PC-9 (cell line): ENCODE measurements at regions not wholly inside any gene's neighbourhood (a gene's known extent, or its start where the extent isn't known, plus 50 kb on each side); places are given as distances from the start of the nearest gene placed in this dataset.

Source experiments
- BruUV-seq: library from RNA; stranded (reverse); fragments of 400-500 nt; replicated peaks from 2 replicates; lab custom pipeline; 2021; lab: Mats Ljungman, UMichigan
- CTCF ChIA-PET: fragments of 300-600 bp; sonication (Branson Sonifier 250); formaldehyde crosslinking; loops from one replicate; lab custom pipeline; 2022; ENCODE audit warnings: antibody characterized with exemption; lab: Charles Lee
- POLR2A ChIA-PET: fragments of 300-600 bp; sonication (Branson Sonifier 250); formaldehyde crosslinking; loops from one replicate; lab custom pipeline; 2022; ENCODE audit warnings: antibody characterized with exemption; ENCODE audit not compliant: unreplicated experiment; lab: Charles Lee
- DNase-seq, 2 experiments: peaks; one replicate each; pipeline versions ENCODE4 v3.0.0 to v3.0.0-alpha.2; 2015 to 2022; ENCODE audit warnings: mixed read lengths in 1 of 2
- H2AFZ ChIP-seq: fragments of 200-600 bp; sonication (generic); 2 replicates; pipeline ENCODE4 v1.8.1; 2017; ENCODE audit warnings: antibody characterized with exemption
- H3F3A ChIP-seq: fragments of 200-600 bp; sonication (generic); 2 replicates; pipeline ENCODE4 v1.8.1; 2017; ENCODE audit warnings: antibody characterized with exemption, mild to moderate bottlenecking, low read depth; ENCODE audit not compliant: insufficient read depth
- H3K27ac ChIP-seq: fragments of 200-600 bp; sonication (generic); 2 replicates; pipeline ENCODE4 v1.6.1; 2016; ENCODE audit warnings: mixed run types
- H3K27me3 ChIP-seq: fragments of 200-600 bp; sonication (generic); 2 replicates; pipeline ENCODE4 v1.6.1; 2016; ENCODE audit warnings: low read depth, mixed run types; ENCODE audit not compliant: insufficient read depth
- H3K36me3 ChIP-seq: fragments of 200-600 bp; sonication (generic); 2 replicates; pipeline ENCODE4 v1.6.1; 2016; ENCODE audit warnings: low read depth, mixed run types
- H3K4me1 ChIP-seq: fragments of 200-600 bp; sonication (generic); replicated peaks from 2 replicates; pipeline ENCODE4 v1.6.1; 2016; ENCODE audit warnings: mixed run types; ENCODE audit not compliant: insufficient read depth
- H3K4me2 ChIP-seq: fragments of 200-600 bp; sonication (generic); 2 replicates; pipeline ENCODE4 v1.6.1; 2017; ENCODE audit warnings: mixed run types
- H3K4me3 ChIP-seq: fragments of 200-600 bp; sonication (generic); 2 replicates; pipeline ENCODE4 v1.6.1; 2016; ENCODE audit warnings: mixed run types
- H3K79me2 ChIP-seq: fragments of 200-600 bp; sonication (generic); 2 replicates; pipeline ENCODE4 v1.6.1; 2017; ENCODE audit warnings: low read depth, mixed run types
- H3K9me2 ChIP-seq: fragments of 200-600 bp; sonication (generic); 2 replicates; pipeline ENCODE4 v1.8.1; 2017; ENCODE audit warnings: mild to moderate bottlenecking; ENCODE audit not compliant: insufficient read depth
- H3K9me3 ChIP-seq: fragments of 200-600 bp; sonication (generic); 2 replicates; pipeline ENCODE4 v1.8.1; 2016; ENCODE audit warnings: low read depth; ENCODE audit not compliant: insufficient read depth
- H4K20me1 ChIP-seq: fragments of 200-600 bp; sonication (generic); 2 replicates; pipeline ENCODE4 v1.8.1; 2017; ENCODE audit not compliant: insufficient read depth
- EZH2 ChIP-seq: fragments of 200-600 bp; sonication (generic); IDR thresholded peaks from 2 replicates; pipeline ENCODE4 v1.8.0; 2017; ENCODE audit warnings: antibody characterized with exemption, low read depth
- intact Hi-C: fragments of 100-400 bp; cut with micrococcal nuclease; formaldehyde crosslinking; loops from one replicate; pipeline ENCODE4 v1.10.0; 2022; ENCODE audit not compliant: unreplicated experiment
- TF ChIP-seq, protein P1 (sequence below): fragments of 200-600 bp; sonication (generic); conservative IDR thresholded peaks from 2 replicates; pipeline ENCODE4 v1.6.1; 2017; ENCODE audit warnings: mixed run types, antibody characterized with exemption, mild to moderate bottlenecking, moderate library complexity

DNA sequence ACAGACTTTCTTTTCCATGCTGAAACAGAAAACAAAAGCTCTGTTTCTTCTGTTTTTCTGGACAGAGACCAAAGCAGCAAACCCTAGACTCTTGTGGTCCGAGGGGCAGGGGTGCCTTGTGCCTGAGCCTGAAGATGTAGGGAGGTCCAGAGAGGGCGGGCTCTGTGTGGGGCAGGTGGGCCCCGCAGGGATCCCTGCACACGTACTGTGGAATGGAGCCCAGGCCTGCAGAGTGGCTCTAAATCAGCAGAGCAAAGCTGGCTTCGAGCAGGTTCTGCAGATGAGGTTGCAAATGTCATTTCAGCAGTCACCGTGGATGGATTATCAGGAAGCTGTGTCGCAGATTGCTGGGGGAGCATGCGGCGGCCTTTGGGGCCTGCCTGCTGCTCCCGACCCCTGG lies 438.6 kb downstream of the RNF144A start:
- intact Hi-C loops, result no loop called here
- no TSS peak for BruUV-seq
- CTCF ChIA-PET, result no interaction called here
- DNase-seq, result no peak
- TF ChIP-seq, protein P1, sequence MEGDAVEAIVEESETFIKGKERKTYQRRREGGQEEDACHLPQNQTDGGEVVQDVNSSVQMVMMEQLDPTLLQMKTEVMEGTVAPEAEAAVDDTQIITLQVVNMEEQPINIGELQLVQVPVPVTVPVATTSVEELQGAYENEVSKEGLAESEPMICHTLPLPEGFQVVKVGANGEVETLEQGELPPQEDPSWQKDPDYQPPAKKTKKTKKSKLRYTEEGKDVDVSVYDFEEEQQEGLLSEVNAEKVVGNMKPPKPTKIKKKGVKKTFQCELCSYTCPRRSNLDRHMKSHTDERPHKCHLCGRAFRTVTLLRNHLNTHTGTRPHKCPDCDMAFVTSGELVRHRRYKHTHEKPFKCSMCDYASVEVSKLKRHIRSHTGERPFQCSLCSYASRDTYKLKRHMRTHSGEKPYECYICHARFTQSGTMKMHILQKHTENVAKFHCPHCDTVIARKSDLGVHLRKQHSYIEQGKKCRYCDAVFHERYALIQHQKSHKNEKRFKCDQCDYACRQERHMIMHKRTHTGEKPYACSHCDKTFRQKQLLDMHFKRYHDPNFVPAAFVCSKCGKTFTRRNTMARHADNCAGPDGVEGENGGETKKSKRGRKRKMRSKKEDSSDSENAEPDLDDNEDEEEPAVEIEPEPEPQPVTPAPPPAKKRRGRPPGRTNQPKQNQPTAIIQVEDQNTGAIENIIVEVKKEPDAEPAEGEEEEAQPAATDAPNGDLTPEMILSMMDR, result no peak
- TF ChIP-seq EZH2, result no peak
- Histone ChIP-seq H4K20me1 (no peaks in the 10 kb centered on the region), H3K27me3 (peaks cover 53% of the 10 kb centered on the region), H3K27ac (no peak overlapping the region), H3F3A (no peaks in the 10 kb centered on the region), H3K9me3 (no peaks in the 10 kb centered on the region), H2AFZ (no peak overlapping the region), H3K9me2 (no peaks in the 10 kb centered on the region), H3K4me2 (no peak overlapping the region), H3K79me2 (no peaks in the 10 kb centered on the region), H3K4me3 (no peak overlapping the region), H3K36me3 (no peaks in the 10 kb centered on the region), H3K4me1 (no peaks in the 10 kb centered on the region)
- POLR2A ChIA-PET, result no interaction called here

DNA sequence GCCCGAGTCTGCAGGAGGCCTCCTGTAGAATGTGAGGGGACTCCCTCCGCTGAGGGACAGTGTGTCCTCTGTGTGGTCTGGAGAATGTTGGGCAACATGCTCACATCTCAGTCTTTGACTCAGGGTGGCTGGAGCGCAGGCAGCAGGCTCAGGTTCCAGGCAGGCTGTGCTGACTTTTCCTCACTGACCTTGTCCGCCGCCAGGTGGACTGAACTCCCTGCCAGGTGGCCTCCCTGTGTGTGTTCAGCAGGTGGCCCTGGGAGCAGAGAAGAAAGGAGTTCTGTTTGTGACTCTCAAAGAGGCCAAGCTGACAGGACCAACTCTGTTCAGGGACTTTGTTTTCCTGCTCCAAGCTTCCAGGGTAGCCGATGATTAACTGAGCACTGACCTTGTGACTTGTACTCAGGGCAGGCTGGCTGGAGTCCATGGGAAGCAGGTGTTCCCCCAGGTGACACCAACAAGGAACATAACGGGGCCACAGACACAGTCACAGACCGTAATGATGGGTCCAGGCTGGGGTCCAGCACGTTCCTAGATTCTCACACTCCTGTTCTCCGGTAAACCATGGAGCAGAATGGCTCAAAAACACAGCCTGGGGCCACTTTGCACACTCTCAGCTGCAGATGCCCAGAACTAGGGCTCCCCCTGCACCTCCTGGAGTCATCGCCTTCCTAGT lies 439.8 kb downstream of the RNF144A start:
- H3F3A ChIP-seq, result no peaks in the 10 kb centered on the region
- H4K20me1 ChIP-seq, result no peaks in the 10 kb centered on the region
- BruUV-seq, result no TSS peak
- peak in 1 of 2 experiments; percentile 18 for DNase-seq
- H3K4me1 ChIP-seq, result no peaks in the 10 kb centered on the region
- H2AFZ ChIP-seq, result no peak overlapping the region
- no peak overlapping the region for H3K4me2 ChIP-seq
- intact Hi-C loops, result no loop called here
- no peaks in the 10 kb centered on the region for H3K36me3 ChIP-seq
- H3K4me3 ChIP-seq, result no peak overlapping the region
- CTCF ChIA-PET, result no interaction called here
- no peaks in the 10 kb centered on the region for H3K9me3 ChIP-seq
- TF ChIP-seq, protein P1, result no peak
- TF ChIP-seq EZH2, result no peak
- POLR2A ChIA-PET, result no interaction called here
- H3K27me3 ChIP-seq, result peaks cover 48% of the 10 kb centered on the region
- no peak overlapping the region for H3K27ac ChIP-seq
- no peaks in the 10 kb centered on the region for H3K9me2 ChIP-seq
- H3K79me2 ChIP-seq, result no peaks in the 10 kb centered on the region

DNA sequence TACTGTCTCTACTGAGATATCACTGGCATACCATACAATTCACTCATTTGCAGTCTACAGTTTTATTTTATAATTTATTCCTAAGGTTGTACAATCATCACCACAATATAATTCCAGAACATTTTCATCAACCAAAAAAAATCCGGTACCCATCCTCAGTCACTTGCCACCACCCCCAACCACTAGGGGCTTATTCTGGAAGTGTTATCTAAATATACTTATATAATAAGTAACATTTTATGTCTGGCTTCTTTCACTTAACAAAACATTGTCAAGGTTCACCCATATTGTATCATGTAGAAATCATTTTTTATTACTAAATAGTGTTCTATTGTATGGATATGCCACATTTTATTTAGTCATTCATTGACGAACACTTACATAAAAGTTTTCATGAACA lies 440.8 kb downstream of the RNF144A start:
- no peaks in the 10 kb centered on the region for H3K79me2 ChIP-seq
- H3K9me3 ChIP-seq, result no peaks in the 10 kb centered on the region
- DNase-seq, result no peak
- H3K4me3 ChIP-seq, result no peak overlapping the region
- ChIA-PET POLR2A (no interaction called here), CTCF (no interaction called here)
- H3K4me2 ChIP-seq, result no peak overlapping the region
- no peaks in the 10 kb centered on the region for H4K20me1 ChIP-seq
- H3K27ac ChIP-seq, result no peak overlapping the region
- no peak for TF ChIP-seq EZH2
- TF ChIP-seq, protein P1, result no peak
- H3F3A ChIP-seq, result no peaks in the 10 kb centered on the region
- H3K36me3 ChIP-seq, result no peaks in the 10 kb centered on the region
- no peaks in the 10 kb centered on the region for H3K4me1 ChIP-seq
- no TSS peak for BruUV-seq
- no peak overlapping the region for H2AFZ ChIP-seq
- H3K27me3 ChIP-seq, result peaks cover 42% of the 10 kb centered on the region
- intact Hi-C loops, result no loop called here
- H3K9me2 ChIP-seq, result no peaks in the 10 kb centered on the region
